HL-60/S4 treated with retinoic acid at 250 ng/mL for 4 days and 3 days (cell line): ENCODE measurements at regions not wholly inside any gene's neighbourhood (a gene's known extent, or its start where the extent isn't known, plus 50 kb on each side); places are given as distances from the start of the nearest gene placed in this dataset.

Experiments used
- in situ Hi-C: fragments of 300-500 bp; cut with MboI; formaldehyde crosslinking; loops from 2 replicates; pipeline ENCODE4 v1.7.0; 2022; ENCODE audit warnings: low sequenced_read_pairs

- in situ Hi-C loops: no loop called here
Observed at GRCh38 chr10:4541292-4541691, 284.7 kb upstream of the AKR1E2 start.

GRCh38 chr10:4538016-4538415, 288.0 kb upstream of the AKR1E2 start:
- in situ Hi-C loops: no loop called here

GRCh38 chr10:4535521-4535920, 290.5 kb upstream of the AKR1E2 start:
- in situ Hi-C loops: no loop called here

GRCh38 chr10:4533621-4534020, 292.4 kb upstream of the AKR1E2 start:
- in situ Hi-C loops: no loop called here

- in situ Hi-C loops: no loop called here
Observed at GRCh38 chr10:4532976-4533375, 293.0 kb upstream of the AKR1E2 start.

GRCh38 chr10:4532467-4532866, 293.5 kb upstream of the AKR1E2 start:
- in situ Hi-C loops: no loop called here

- in situ Hi-C loops: no loop called here
Observed at GRCh38 chr10:4532011-4532410, 294.0 kb upstream of the AKR1E2 start.

GRCh38 chr10:4529266-4529665, 296.7 kb upstream of the AKR1E2 start:
- in situ Hi-C loops: no loop called here

- in situ Hi-C loops: no loop called here
Observed at GRCh38 chr10:4527281-4527970, 298.6 kb upstream of the AKR1E2 start.

GRCh38 chr10:4526311-4526731, 299.7 kb upstream of the AKR1E2 start:
- in situ Hi-C loops: no loop called here

GRCh38 chr10:4525103-4525502, 300.9 kb upstream of the AKR1E2 start:
- in situ Hi-C loops: no loop called here

- in situ Hi-C loops: no loop called here
Observed at GRCh38 chr10:4522296-4523000, 303.6 kb upstream of the AKR1E2 start.

GRCh38 chr10:4519658-4520402, 306.2 kb upstream of the AKR1E2 start:
- in situ Hi-C loops: no loop called here

- in situ Hi-C loops: no loop called here
Observed at GRCh38 chr10:4517746-4518145, 308.3 kb upstream of the AKR1E2 start.

GRCh38 chr10:4515721-4516120, 310.3 kb upstream of the AKR1E2 start:
- in situ Hi-C loops: no loop called here

- in situ Hi-C loops: no loop called here
Observed at GRCh38 chr10:4514445-4515108, 311.4 kb upstream of the AKR1E2 start.

- in situ Hi-C loops: no loop called here
Observed at GRCh38 chr10:4512671-4513240, 313.3 kb upstream of the AKR1E2 start.

GRCh38 chr10:4512196-4512595, 313.8 kb upstream of the AKR1E2 start:
- in situ Hi-C loops: no loop called here

- in situ Hi-C loops: no loop called here
Observed at GRCh38 chr10:4511509-4511908, 314.5 kb upstream of the AKR1E2 start.

- in situ Hi-C loops: no loop called here
Observed at GRCh38 chr10:4509405-4509804, 316.6 kb upstream of the AKR1E2 start.

GRCh38 chr10:4506095-4506494, 319.9 kb upstream of the AKR1E2 start:
- in situ Hi-C loops: no loop called here
